H1 (cell line): ENCODE measurements at regions not wholly inside any gene's neighbourhood (a gene's known extent, or its start where the extent isn't known, plus 50 kb on each side); places are given as distances from the start of the nearest gene placed in this dataset.

Source experiments
- CREB1 ChIP-seq: IDR thresholded peaks from 2 replicates; pipeline ENCODE4 v1.6.1; 2012; ENCODE audit warnings: inconsistent platforms
- TAF7 ChIP-seq: optimal IDR thresholded peaks from 2 replicates; pipeline ENCODE3; 2011; ENCODE audit warnings: low read depth, mild to moderate bottlenecking, inconsistent platforms, low read length, moderate library complexity, borderline replicate concordance
- TF ChIP-seq, protein P1 (sequence below): fragments of 300-600 bp; sonication (generic); IDR thresholded peaks from 2 replicates; pipeline ENCODE4 v1.7.1; 2012; ENCODE audit warnings: low read length, moderate library complexity, mild to moderate bottlenecking, inconsistent platforms; ENCODE audit not compliant: insufficient replicate concordance
- TF ChIP-seq, protein P2 (sequence below), 3 experiments: IDR thresholded peaks; 1 replicate in 2 of 3; 2 replicates in 1 of 3; pipeline versions ENCODE4 v1.5.1 to v1.6.1; 2011; ENCODE audit warnings: low read length in 3 of 3, mild to moderate bottlenecking in 3 of 3, inconsistent platforms in 2 of 3, low read depth in 1 of 3, moderate library complexity in 1 of 3; ENCODE audit not compliant: insufficient read depth in 1 of 3; ENCODE audit errors: control extremely low read depth in 1 of 3
- TF ChIP-seq, protein P3 (sequence below): IDR thresholded peaks from 2 replicates; pipeline ENCODE4 v1.6.1; 2011; ENCODE audit warnings: low read length, improper control_type of control experiment

DNA sequence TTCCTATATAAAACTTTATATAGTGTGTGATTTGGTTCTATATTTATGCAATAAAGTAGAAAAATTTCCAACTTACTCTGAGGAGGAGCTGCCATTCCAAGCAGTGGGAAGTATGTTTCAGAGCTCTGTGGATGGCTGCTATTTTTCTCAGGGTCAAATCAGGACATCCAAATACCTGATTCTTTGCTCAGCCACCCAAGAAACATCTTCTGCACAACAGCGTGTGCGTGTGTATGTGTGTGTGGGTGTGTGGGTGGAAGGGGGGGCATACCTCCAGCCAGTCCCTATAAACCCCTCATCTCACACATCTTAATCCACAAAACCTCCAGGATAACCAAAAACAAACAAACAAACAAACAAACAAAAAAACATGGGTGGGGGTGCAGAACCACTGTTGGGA lies 66.3 kb upstream of the EMX2 start (continued):
- TF ChIP-seq, protein P1, sequence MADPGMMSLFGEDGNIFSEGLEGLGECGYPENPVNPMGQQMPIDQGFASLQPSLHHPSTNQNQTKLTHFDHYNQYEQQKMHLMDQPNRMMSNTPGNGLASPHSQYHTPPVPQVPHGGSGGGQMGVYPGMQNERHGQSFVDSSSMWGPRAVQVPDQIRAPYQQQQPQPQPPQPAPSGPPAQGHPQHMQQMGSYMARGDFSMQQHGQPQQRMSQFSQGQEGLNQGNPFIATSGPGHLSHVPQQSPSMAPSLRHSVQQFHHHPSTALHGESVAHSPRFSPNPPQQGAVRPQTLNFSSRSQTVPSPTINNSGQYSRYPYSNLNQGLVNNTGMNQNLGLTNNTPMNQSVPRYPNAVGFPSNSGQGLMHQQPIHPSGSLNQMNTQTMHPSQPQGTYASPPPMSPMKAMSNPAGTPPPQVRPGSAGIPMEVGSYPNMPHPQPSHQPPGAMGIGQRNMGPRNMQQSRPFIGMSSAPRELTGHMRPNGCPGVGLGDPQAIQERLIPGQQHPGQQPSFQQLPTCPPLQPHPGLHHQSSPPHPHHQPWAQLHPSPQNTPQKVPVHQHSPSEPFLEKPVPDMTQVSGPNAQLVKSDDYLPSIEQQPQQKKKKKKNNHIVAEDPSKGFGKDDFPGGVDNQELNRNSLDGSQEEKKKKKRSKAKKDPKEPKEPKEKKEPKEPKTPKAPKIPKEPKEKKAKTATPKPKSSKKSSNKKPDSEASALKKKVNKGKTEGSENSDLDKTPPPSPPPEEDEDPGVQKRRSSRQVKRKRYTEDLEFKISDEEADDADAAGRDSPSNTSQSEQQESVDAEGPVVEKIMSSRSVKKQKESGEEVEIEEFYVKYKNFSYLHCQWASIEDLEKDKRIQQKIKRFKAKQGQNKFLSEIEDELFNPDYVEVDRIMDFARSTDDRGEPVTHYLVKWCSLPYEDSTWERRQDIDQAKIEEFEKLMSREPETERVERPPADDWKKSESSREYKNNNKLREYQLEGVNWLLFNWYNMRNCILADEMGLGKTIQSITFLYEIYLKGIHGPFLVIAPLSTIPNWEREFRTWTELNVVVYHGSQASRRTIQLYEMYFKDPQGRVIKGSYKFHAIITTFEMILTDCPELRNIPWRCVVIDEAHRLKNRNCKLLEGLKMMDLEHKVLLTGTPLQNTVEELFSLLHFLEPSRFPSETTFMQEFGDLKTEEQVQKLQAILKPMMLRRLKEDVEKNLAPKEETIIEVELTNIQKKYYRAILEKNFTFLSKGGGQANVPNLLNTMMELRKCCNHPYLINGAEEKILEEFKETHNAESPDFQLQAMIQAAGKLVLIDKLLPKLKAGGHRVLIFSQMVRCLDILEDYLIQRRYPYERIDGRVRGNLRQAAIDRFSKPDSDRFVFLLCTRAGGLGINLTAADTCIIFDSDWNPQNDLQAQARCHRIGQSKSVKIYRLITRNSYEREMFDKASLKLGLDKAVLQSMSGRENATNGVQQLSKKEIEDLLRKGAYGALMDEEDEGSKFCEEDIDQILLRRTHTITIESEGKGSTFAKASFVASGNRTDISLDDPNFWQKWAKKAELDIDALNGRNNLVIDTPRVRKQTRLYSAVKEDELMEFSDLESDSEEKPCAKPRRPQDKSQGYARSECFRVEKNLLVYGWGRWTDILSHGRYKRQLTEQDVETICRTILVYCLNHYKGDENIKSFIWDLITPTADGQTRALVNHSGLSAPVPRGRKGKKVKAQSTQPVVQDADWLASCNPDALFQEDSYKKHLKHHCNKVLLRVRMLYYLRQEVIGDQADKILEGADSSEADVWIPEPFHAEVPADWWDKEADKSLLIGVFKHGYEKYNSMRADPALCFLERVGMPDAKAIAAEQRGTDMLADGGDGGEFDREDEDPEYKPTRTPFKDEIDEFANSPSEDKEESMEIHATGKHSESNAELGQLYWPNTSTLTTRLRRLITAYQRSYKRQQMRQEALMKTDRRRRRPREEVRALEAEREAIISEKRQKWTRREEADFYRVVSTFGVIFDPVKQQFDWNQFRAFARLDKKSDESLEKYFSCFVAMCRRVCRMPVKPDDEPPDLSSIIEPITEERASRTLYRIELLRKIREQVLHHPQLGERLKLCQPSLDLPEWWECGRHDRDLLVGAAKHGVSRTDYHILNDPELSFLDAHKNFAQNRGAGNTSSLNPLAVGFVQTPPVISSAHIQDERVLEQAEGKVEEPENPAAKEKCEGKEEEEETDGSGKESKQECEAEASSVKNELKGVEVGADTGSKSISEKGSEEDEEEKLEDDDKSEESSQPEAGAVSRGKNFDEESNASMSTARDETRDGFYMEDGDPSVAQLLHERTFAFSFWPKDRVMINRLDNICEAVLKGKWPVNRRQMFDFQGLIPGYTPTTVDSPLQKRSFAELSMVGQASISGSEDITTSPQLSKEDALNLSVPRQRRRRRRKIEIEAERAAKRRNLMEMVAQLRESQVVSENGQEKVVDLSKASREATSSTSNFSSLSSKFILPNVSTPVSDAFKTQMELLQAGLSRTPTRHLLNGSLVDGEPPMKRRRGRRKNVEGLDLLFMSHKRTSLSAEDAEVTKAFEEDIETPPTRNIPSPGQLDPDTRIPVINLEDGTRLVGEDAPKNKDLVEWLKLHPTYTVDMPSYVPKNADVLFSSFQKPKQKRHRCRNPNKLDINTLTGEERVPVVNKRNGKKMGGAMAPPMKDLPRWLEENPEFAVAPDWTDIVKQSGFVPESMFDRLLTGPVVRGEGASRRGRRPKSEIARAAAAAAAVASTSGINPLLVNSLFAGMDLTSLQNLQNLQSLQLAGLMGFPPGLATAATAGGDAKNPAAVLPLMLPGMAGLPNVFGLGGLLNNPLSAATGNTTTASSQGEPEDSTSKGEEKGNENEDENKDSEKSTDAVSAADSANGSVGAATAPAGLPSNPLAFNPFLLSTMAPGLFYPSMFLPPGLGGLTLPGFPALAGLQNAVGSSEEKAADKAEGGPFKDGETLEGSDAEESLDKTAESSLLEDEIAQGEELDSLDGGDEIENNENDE = no peak
- TF ChIP-seq, protein P2, sequence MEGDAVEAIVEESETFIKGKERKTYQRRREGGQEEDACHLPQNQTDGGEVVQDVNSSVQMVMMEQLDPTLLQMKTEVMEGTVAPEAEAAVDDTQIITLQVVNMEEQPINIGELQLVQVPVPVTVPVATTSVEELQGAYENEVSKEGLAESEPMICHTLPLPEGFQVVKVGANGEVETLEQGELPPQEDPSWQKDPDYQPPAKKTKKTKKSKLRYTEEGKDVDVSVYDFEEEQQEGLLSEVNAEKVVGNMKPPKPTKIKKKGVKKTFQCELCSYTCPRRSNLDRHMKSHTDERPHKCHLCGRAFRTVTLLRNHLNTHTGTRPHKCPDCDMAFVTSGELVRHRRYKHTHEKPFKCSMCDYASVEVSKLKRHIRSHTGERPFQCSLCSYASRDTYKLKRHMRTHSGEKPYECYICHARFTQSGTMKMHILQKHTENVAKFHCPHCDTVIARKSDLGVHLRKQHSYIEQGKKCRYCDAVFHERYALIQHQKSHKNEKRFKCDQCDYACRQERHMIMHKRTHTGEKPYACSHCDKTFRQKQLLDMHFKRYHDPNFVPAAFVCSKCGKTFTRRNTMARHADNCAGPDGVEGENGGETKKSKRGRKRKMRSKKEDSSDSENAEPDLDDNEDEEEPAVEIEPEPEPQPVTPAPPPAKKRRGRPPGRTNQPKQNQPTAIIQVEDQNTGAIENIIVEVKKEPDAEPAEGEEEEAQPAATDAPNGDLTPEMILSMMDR (IDR thresholded peaks at IDR 0.05; ENCODE audit: control extremely low read depth in 1 of 3, insufficient read depth in 1 of 3, low read depth in 1 of 3, low read length in 3 of 3) = no peak
- TF ChIP-seq, protein P3, sequence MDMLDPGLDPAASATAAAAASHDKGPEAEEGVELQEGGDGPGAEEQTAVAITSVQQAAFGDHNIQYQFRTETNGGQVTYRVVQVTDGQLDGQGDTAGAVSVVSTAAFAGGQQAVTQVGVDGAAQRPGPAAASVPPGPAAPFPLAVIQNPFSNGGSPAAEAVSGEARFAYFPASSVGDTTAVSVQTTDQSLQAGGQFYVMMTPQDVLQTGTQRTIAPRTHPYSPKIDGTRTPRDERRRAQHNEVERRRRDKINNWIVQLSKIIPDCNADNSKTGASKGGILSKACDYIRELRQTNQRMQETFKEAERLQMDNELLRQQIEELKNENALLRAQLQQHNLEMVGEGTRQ = no peak
- no peak for TF ChIP-seq CREB1
- no peak for TF ChIP-seq TAF7
